ENCODE measurements at regions not wholly inside any gene's neighbourhood (a gene's known extent, or its start where the extent isn't known, plus 50 kb on each side); places are given as distances from the start of the nearest gene placed in this dataset.

GRCh38 chr4:154944996-154945395, 163.9 kb downstream of the RBM46 start:
- FAIRE-seq = no peak

GRCh38 chr4:154946113-154946512, 165.0 kb downstream of the RBM46 start:
- Histone ChIP-seq H3K27ac (ENCODE audit: control insufficient read depth, insufficient read depth, low read length) (no peak overlapping the region), H3K4me1 (ENCODE audit: control insufficient read depth, extremely low read depth, insufficient read depth, low read length) (no peaks in the 10 kb centered on the region), H3K79me2 (ENCODE audit: control insufficient read depth, insufficient read depth, low read length) (no peaks in the 10 kb centered on the region), H3K4me2 (ENCODE audit: control insufficient read depth, extremely low read depth, insufficient read depth, low read depth, low read length) (no peak overlapping the region), H3K9me3 (ENCODE audit: control insufficient read depth, low read depth, low read length) (no peaks in the 10 kb centered on the region), H3K9me1 (ENCODE audit: control insufficient read depth, extremely low read depth, insufficient read depth, low read length) (no peaks in the 10 kb centered on the region), H4K20me1 (ENCODE audit: control insufficient read depth, extremely low read depth, insufficient read depth, low read length) (no peaks in the 10 kb centered on the region), H2AFZ (ENCODE audit: control insufficient read depth, low read length) (no peak overlapping the region), H3K36me3 (ENCODE audit: control insufficient read depth in 2 of 2, extremely low read depth in 1 of 2, insufficient read depth in 2 of 2, low read length in 2 of 2) (no peaks in the 10 kb centered on the region), H3K9ac (ENCODE audit: control insufficient read depth, extremely low read depth, insufficient read depth, low read length) (no peak overlapping the region), H3K4me3 (ENCODE audit: control insufficient read depth in 2 of 3, extremely low read depth in 1 of 3, insufficient read depth in 2 of 3, low read depth in 1 of 3, low read length in 3 of 3) (no peak overlapping the region), H3K27me3 (ENCODE audit: control insufficient read depth, extremely low read depth, insufficient read depth, low read length) (no peaks in the 10 kb centered on the region)
- FAIRE-seq (no peak), DNase-seq (ENCODE audit: low read depth, low spot score) (no peak)
- dilution Hi-C loops (cut with MboI; ENCODE audit: extremely low pct_ligation_motif_present, low sequenced_read_pairs) = no loop called here
- TF ChIP-seq EZH2 (IDR thresholded peaks at IDR 0.05; ENCODE audit: low read length) = no peak
- no peak for TF ChIP-seq CTCF (optimal IDR thresholded peaks at IDR 0.05 in 1 of 3, IDR thresholded peaks at IDR 0.05 in 1 of 3, conservative IDR thresholded peaks at IDR 0.05 in 1 of 3; ENCODE audit: extremely low read depth in 1 of 3, insufficient read depth in 2 of 3, low read length in 3 of 3)

More at GRCh38 chr4:154944996-154945395, 163.9 kb downstream of the RBM46 start:
- no peaks in the 10 kb centered on the region for H4K20me1 ChIP-seq (ENCODE audit: control insufficient read depth, extremely low read depth, insufficient read depth, low read length)
- no peaks in the 10 kb centered on the region for H3K9me1 ChIP-seq (ENCODE audit: control insufficient read depth, extremely low read depth, insufficient read depth, low read length)
- no peak overlapping the region for H2AFZ ChIP-seq (ENCODE audit: control insufficient read depth, low read length)
- no peak overlapping the region for H3K27ac ChIP-seq (ENCODE audit: control insufficient read depth, insufficient read depth, low read length)
- no peaks in the 10 kb centered on the region for H3K27me3 ChIP-seq (ENCODE audit: control insufficient read depth, extremely low read depth, insufficient read depth, low read length)
- no peaks in the 10 kb centered on the region for H3K4me1 ChIP-seq (ENCODE audit: control insufficient read depth, extremely low read depth, insufficient read depth, low read length)
- no peaks in the 10 kb centered on the region for H3K9me3 ChIP-seq (ENCODE audit: control insufficient read depth, low read depth, low read length)
- H3K4me2 ChIP-seq (ENCODE audit: control insufficient read depth, extremely low read depth, insufficient read depth, low read depth, low read length) = no peak overlapping the region
- H3K79me2 ChIP-seq (ENCODE audit: control insufficient read depth, insufficient read depth, low read length) = no peaks in the 10 kb centered on the region
- TF ChIP-seq CTCF (optimal IDR thresholded peaks at IDR 0.05 in 1 of 3, IDR thresholded peaks at IDR 0.05 in 1 of 3, conservative IDR thresholded peaks at IDR 0.05 in 1 of 3; ENCODE audit: extremely low read depth in 1 of 3, insufficient read depth in 2 of 3, low read length in 3 of 3) (no peak), EZH2 (IDR thresholded peaks at IDR 0.05; ENCODE audit: low read length) (no peak)
- no peaks in the 10 kb centered on the region for H3K36me3 ChIP-seq (ENCODE audit: control insufficient read depth in 2 of 2, extremely low read depth in 1 of 2, insufficient read depth in 2 of 2, low read length in 2 of 2)
- dilution Hi-C loops (cut with MboI; ENCODE audit: extremely low pct_ligation_motif_present, low sequenced_read_pairs) = no loop called here
- no peak for DNase-seq (ENCODE audit: low read depth, low spot score)
- H3K9ac ChIP-seq (ENCODE audit: control insufficient read depth, extremely low read depth, insufficient read depth, low read length) = no peak overlapping the region
- no peak overlapping the region for H3K4me3 ChIP-seq (ENCODE audit: control insufficient read depth in 2 of 3, extremely low read depth in 1 of 3, insufficient read depth in 2 of 3, low read depth in 1 of 3, low read length in 3 of 3)
